Esophagus squamous epithelium (tissue), 5 donors: ENCODE measurements at regions not wholly inside any gene's neighbourhood (a gene's known extent, or its start where the extent isn't known, plus 50 kb on each side); places are given as distances from the start of the nearest gene placed in this dataset.

Experiments used
- DNase-seq: peaks from one replicate; lab custom pipeline; 2025; lab: John Stamatoyannopoulos, UW
- H3K27ac ChIP-seq, 4 donors: fragments of 200-600 bp; sonication (generic); one replicate each; pipeline ENCODE4 v1.5.1; 2016 to 2019; ENCODE audit warnings: mild to moderate bottlenecking in 1 of 4
- H3K27me3 ChIP-seq, 4 donors: fragments of 200-600 bp; sonication (generic); 1 replicate in 3 of 4; 2 replicates in 1 of 4; pipeline versions ENCODE4 v1.5.1 to v1.6.0; 2017 to 2021; ENCODE audit warnings: antibody characterized with exemption in 1 of 4
- H3K36me3 ChIP-seq, 3 donors: fragments of 200-600 bp; sonication (generic); one replicate each; pipeline ENCODE4 v1.5.1; 2016 to 2019
- H3K4me1 ChIP-seq, 3 donors: fragments of 200-600 bp; sonication (generic); one replicate each; pipeline ENCODE4 v1.5.1; 2017 to 2019
- H3K4me3 ChIP-seq, 4 donors: fragments of 200-600 bp; sonication (generic); 1 replicate in 3 of 4; 2 replicates in 1 of 4; pipeline ENCODE4 v1.5.1; 2016 to 2019; ENCODE audit warnings: mild to moderate bottlenecking in 2 of 4, moderate library complexity in 1 of 4
- H3K9me3 ChIP-seq, 3 donors: fragments of 200-600 bp; sonication (generic); one replicate each; pipeline ENCODE4 v1.5.1; 2016 to 2019
- CTCF ChIP-seq, 6 experiments: fragments of 450-650 bp in 4 of 6; fragments of 200-600 bp in 2 of 6; sonication (generic) in 2 of 6; IDR thresholded peaks; one replicate each; pipeline ENCODE4 v1.5.1; 2016 to 2019; ENCODE audit warnings: antibody characterized with exemption in 6 of 6, mild to moderate bottlenecking in 4 of 6, moderate library complexity in 4 of 6
- POLR2A ChIP-seq, 4 donors: fragments of 450-650 bp; IDR thresholded peaks; one replicate each; pipeline ENCODE4 v1.6.1; 2017; ENCODE audit warnings: antibody characterized with exemption in 4 of 4, mild to moderate bottlenecking in 4 of 4, moderate library complexity in 3 of 4
- WGBS, 2 donors: methylation state at CpG; one replicate each; pipeline ENCODE4 v1.1.5; 2018; 5-methylcytosine and 5-hydroxymethylcytosine counted together
- intact Hi-C: fragments of 100-400 bp; cut with DNase I; formaldehyde crosslinking; loops from one replicate; pipeline ENCODE4 v1.15.0; 2022
- donor health status: DM: yes; HTN: yes; CAD: no.

GRCh38 chr4:180596888-180597483 lies 1646.2 kb upstream of the TENM3 start:
- Histone ChIP-seq H3K36me3 (no peaks in the 10 kb centered on the region), H3K9me3 (no peaks in the 10 kb centered on the region), H3K27ac (no peak overlapping the region), H3K27me3 (no peaks in the 10 kb centered on the region), H3K4me3 (no peak overlapping the region), H3K4me1 (no peaks in the 10 kb centered on the region)
- 58 to 65% methylated on average over 3 of the region's 3 CpGs for WGBS, 2 donors
- intact Hi-C loops, result no loop called here
- DNase-seq, result no peak
- TF ChIP-seq CTCF (IDR thresholded peaks at IDR 0.05) (no peak), POLR2A (IDR thresholded peaks at IDR 0.05) (no peak)

- no peak for DNase-seq
- TF ChIP-seq CTCF (IDR thresholded peaks at IDR 0.05) (no peak), POLR2A (IDR thresholded peaks at IDR 0.05) (no peak)
- intact Hi-C loops, result no loop called here
Observed at GRCh38 chr4:180598281-180598680, 1644.9 kb upstream of the TENM3 start.

GRCh38 chr4:180603791-180604190 lies 1639.4 kb upstream of the TENM3 start:
- DNase-seq, result no peak
- H3K36me3 ChIP-seq, result no peaks in the 10 kb centered on the region
- no peak for TF ChIP-seq POLR2A (IDR thresholded peaks at IDR 0.05)
- no peak overlapping the region for H3K27ac ChIP-seq
- H3K27me3 ChIP-seq, result no peaks in the 10 kb centered on the region
- H3K9me3 ChIP-seq, result no peaks in the 10 kb centered on the region
- H3K4me1 ChIP-seq, result no peaks in the 10 kb centered on the region
- H3K4me3 ChIP-seq, result no peak overlapping the region
- intact Hi-C loops, result no loop called here
- WGBS, 2 donors, result 90 to 94% methylated on average over 2 of the region's 2 CpGs

More at GRCh38 chr4:180598281-180598680, 1644.9 kb upstream of the TENM3 start:
- Histone ChIP-seq H3K9me3 (no peaks in the 10 kb centered on the region), H3K4me1 (no peaks in the 10 kb centered on the region), H3K27me3 (no peaks in the 10 kb centered on the region), H3K36me3 (no peaks in the 10 kb centered on the region), H3K27ac (no peak overlapping the region), H3K4me3 (no peak overlapping the region)

GRCh38 chr4:180610324-180610723 lies 1632.9 kb upstream of the TENM3 start:
- no peak for DNase-seq
- intact Hi-C loops, result no loop called here
- Histone ChIP-seq H3K4me1 (no peaks in the 10 kb centered on the region), H3K9me3 (no peaks in the 10 kb centered on the region), H3K36me3 (no peaks in the 10 kb centered on the region), H3K27me3 (no peaks in the 10 kb centered on the region), H3K27ac (no peak overlapping the region), H3K4me3 (no peak overlapping the region)
- TF ChIP-seq POLR2A (IDR thresholded peaks at IDR 0.05), result no peak
- no peak for TF ChIP-seq CTCF (IDR thresholded peaks at IDR 0.05)
- WGBS, 2 donors, result 17 to 43% methylated on average over 2 of the region's 2 CpGs

GRCh38 chr4:180615746-180616145 lies 1627.5 kb upstream of the TENM3 start:
- Histone ChIP-seq H3K4me1 (no peaks in the 10 kb centered on the region), H3K36me3 (no peaks in the 10 kb centered on the region), H3K9me3 (no peaks in the 10 kb centered on the region), H3K4me3 (no peak overlapping the region), H3K27ac (no peak overlapping the region), H3K27me3 (no peaks in the 10 kb centered on the region)
- no peak for DNase-seq
- TF ChIP-seq CTCF (IDR thresholded peaks at IDR 0.05), result no peak
- TF ChIP-seq POLR2A (IDR thresholded peaks at IDR 0.05), result no peak
- intact Hi-C loops, result no loop called here
- WGBS, 2 donors, result 61 to 64% methylated on average over 3 of the region's 3 CpGs

GRCh38 chr4:180617196-180617595 lies 1626.0 kb upstream of the TENM3 start:
- no peak overlapping the region for H3K27ac ChIP-seq
- H3K36me3 ChIP-seq, result no peaks in the 10 kb centered on the region
- no peak for DNase-seq
- H3K4me3 ChIP-seq, result no peak overlapping the region
- intact Hi-C loops, result no loop called here
- no peaks in the 10 kb centered on the region for H3K4me1 ChIP-seq
- H3K27me3 ChIP-seq, result no peaks in the 10 kb centered on the region
- WGBS, 2 donors, result 76 to 78% methylated on average over 6 of the region's 6 CpGs
- TF ChIP-seq POLR2A (IDR thresholded peaks at IDR 0.05) (no peak), CTCF (IDR thresholded peaks at IDR 0.05) (no peak)
- H3K9me3 ChIP-seq, result no peaks in the 10 kb centered on the region
